GM23248 (cell line): ENCODE measurements at regions not wholly inside any gene's neighbourhood (a gene's known extent, or its start where the extent isn't known, plus 50 kb on each side); places are given as distances from the start of the nearest gene placed in this dataset. TPM values are rescaled to one million over a fixed set of nuclear protein-coding genes. Genes with fewer than 3 reads are reported as not detected.

ENCODE experiments used
- DNase-seq: peaks from one replicate; pipeline ENCODE4 v3.0.0-alpha.2; 2015
- H2AFZ ChIP-seq: fragments of 200-600 bp; sonication (generic); 2 replicates; pipeline ENCODE4 v1.6.1; 2016; ENCODE audit warnings: antibody characterized with exemption
- H3F3A ChIP-seq: fragments of 200-600 bp; sonication (generic); 2 replicates; pipeline ENCODE4 v1.6.1; 2016; ENCODE audit warnings: mild to moderate bottlenecking, antibody characterized with exemption, mixed run types; ENCODE audit not compliant: insufficient read depth
- H3K27ac ChIP-seq: fragments of 200-600 bp; sonication (generic); 2 replicates; pipeline ENCODE4 v1.5.1; 2016; ENCODE audit warnings: mild to moderate bottlenecking
- H3K27me3 ChIP-seq: fragments of 200-600 bp; sonication (generic); replicated peaks from 2 replicates; pipeline ENCODE4 v1.6.1; 2016; ENCODE audit warnings: mild to moderate bottlenecking; ENCODE audit not compliant: insufficient read depth
- H3K36me3 ChIP-seq: fragments of 200-600 bp; sonication (generic); 2 replicates; pipeline ENCODE4 v1.6.1; 2016; ENCODE audit warnings: low read depth, mild to moderate bottlenecking
- H3K4me1 ChIP-seq: fragments of 200-600 bp; sonication (generic); 2 replicates; pipeline ENCODE4 v1.6.1; 2016; ENCODE audit warnings: mild to moderate bottlenecking; ENCODE audit not compliant: insufficient read depth
- H3K4me2 ChIP-seq: fragments of 200-600 bp; sonication (generic); one replicate; pipeline ENCODE4 v1.6.1; 2016; ENCODE audit warnings: mild to moderate bottlenecking; ENCODE audit not compliant: unreplicated experiment
- H3K4me3 ChIP-seq: fragments of 200-600 bp; sonication (generic); 2 replicates; pipeline ENCODE4 v1.5.1; 2016; ENCODE audit warnings: mild to moderate bottlenecking
- H3K79me2 ChIP-seq: fragments of 200-600 bp; sonication (generic); 2 replicates; pipeline ENCODE4 v1.6.1; 2016; ENCODE audit warnings: mild to moderate bottlenecking; ENCODE audit not compliant: insufficient read depth
- H3K9ac ChIP-seq: fragments of 200-600 bp; sonication (generic); 2 replicates; pipeline ENCODE4 v1.6.1; 2016; ENCODE audit warnings: mild to moderate bottlenecking
- H3K9me2 ChIP-seq: fragments of 200-600 bp; sonication (generic); 2 replicates; pipeline ENCODE4 v1.6.1; 2016; ENCODE audit warnings: mixed run types, mild to moderate bottlenecking, moderate library complexity; ENCODE audit not compliant: insufficient read depth
- H3K9me3 ChIP-seq: fragments of 200-600 bp; sonication (generic); one replicate; pipeline ENCODE4 v1.6.1; 2017; ENCODE audit warnings: low read depth
- H4K20me1 ChIP-seq: fragments of 200-600 bp; sonication (generic); 2 replicates; pipeline ENCODE4 v1.6.0; 2016; ENCODE audit not compliant: insufficient read depth
- EZH2 ChIP-seq: fragments of 200-600 bp; sonication (generic); IDR thresholded peaks from 2 replicates; pipeline ENCODE4 v1.6.1; 2018; ENCODE audit warnings: antibody characterized with exemption, mild to moderate bottlenecking; ENCODE audit not compliant: insufficient read depth, poor library complexity, severe bottlenecking
- EZH2phosphoT487 ChIP-seq: fragments of 200-600 bp; sonication (generic); IDR thresholded peaks from 2 replicates; pipeline ENCODE4 v1.6.1; 2018; ENCODE audit warnings: antibody characterized with exemption, moderate library complexity, mild to moderate bottlenecking, low read depth; ENCODE audit not compliant: insufficient read depth
- WGBS, 2 experiments: methylation state at CpG; one replicate each; pipeline ENCODE4 v1.1.6; 2015 to 2017; ENCODE audit warnings: low lambda C conversion rate in 2 of 2, low coverage in 1 of 2; ENCODE audit errors: missing lambda C conversion rate in 2 of 2; 5-methylcytosine and 5-hydroxymethylcytosine counted together
- in situ Hi-C: fragments of 300-500 bp; cut with MboI; formaldehyde crosslinking; loops from 2 replicates; pipeline ENCODE4 v1.15.0; 2020
- small RNA-seq: library from RNA; depleted of rRNA; stranded (forward); fragments of <200 nt; gene quantifications from one replicate; pipeline ENCODE3, GENCODE V24; 2014; ENCODE audit warnings: low read depth, low replicate concordance

- Histone ChIP-seq H3K36me3 (no peaks in the 10 kb centered on the region), H3F3A (0 out of 2 replicates have a peak, but pooled peaks cover 4% of the 10 kb centered on the region), H3K4me3 (no peak overlapping the region), H2AFZ (no peak overlapping the region), H3K79me2 (no peaks in the 10 kb centered on the region), H3K27ac (no peak overlapping the region), H3K27me3 (no peaks in the 10 kb centered on the region), H4K20me1 (no peaks in the 10 kb centered on the region), H3K4me1 (peaks cover 17% of the 10 kb centered on the region), H3K9ac (no peak overlapping the region), H3K9me3 (no peaks in the 10 kb centered on the region), H3K4me2 (no peak overlapping the region), H3K9me2 (no peaks in the 10 kb centered on the region)
- no peak for TF ChIP-seq EZH2phosphoT487
- no peak for TF ChIP-seq EZH2
- WGBS, 2 experiments, result 32 to 40% methylated on average over 3 of the region's 3 CpGs
- in situ Hi-C loops, result no loop called here
- DNase-seq, result no peak
These were observed 111.0 kb downstream of the MN1 start for GRCh38 chr22:27690599-27690998.

GRCh38 chr22:27692243-27692642 lies 109.3 kb downstream of the MN1 start:
- no peaks in the 10 kb centered on the region for H3K27me3 ChIP-seq
- no peak overlapping the region for H3K27ac ChIP-seq
- H3K4me2 ChIP-seq, result no peak overlapping the region
- in situ Hi-C loops, result no loop called here
- no peaks in the 10 kb centered on the region for H3K36me3 ChIP-seq
- WGBS, 2 experiments, result 68 to 70% methylated on average over 4 of the region's 4 CpGs
- H3K4me1 ChIP-seq, result 0 out of 2 replicates have a peak, but pooled peaks cover 8% of the 10 kb centered on the region
- no peak overlapping the region for H3K4me3 ChIP-seq
- H3K79me2 ChIP-seq, result no peaks in the 10 kb centered on the region
- no peak overlapping the region for H2AFZ ChIP-seq
- peak; percentile 68 for DNase-seq
- no peaks in the 10 kb centered on the region for H3K9me3 ChIP-seq
- no peaks in the 10 kb centered on the region for H3K9me2 ChIP-seq
- no peak overlapping the region for H3K9ac ChIP-seq
- no peaks in the 10 kb centered on the region for H3F3A ChIP-seq
- no peaks in the 10 kb centered on the region for H4K20me1 ChIP-seq
- TF ChIP-seq EZH2 (no peak), EZH2phosphoT487 (no peak)

DNA sequence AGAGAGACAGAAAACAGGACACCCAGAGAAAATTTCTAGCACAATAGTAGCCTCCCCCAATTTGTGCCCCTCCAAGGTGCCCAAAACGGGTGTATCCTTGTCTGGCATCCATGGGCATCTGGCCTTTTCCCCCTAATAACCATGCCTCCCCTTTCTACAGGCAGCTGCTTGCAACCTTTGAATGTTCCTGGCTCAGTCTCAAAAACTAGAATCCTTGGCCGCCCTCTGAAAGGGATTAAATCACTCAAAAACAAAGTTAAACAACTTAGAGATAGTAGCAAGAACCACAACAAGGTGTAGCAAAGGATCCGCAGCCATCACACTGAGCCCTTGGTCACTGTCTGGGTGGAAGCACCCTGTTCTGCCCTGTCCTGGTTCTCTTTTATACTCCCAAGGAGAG lies 105.6 kb downstream of the MN1 start:
- H2AFZ ChIP-seq, result no peak overlapping the region
- H3K9me3 ChIP-seq, result no peaks in the 10 kb centered on the region
- H3K36me3 ChIP-seq, result no peaks in the 10 kb centered on the region
- no peak overlapping the region for H3K27ac ChIP-seq
- TF ChIP-seq EZH2phosphoT487, result no peak
- no peak for TF ChIP-seq EZH2
- H3K79me2 ChIP-seq, result no peaks in the 10 kb centered on the region
- H3F3A ChIP-seq, result no peaks in the 10 kb centered on the region
- no peaks in the 10 kb centered on the region for H3K9me2 ChIP-seq
- no peak overlapping the region for H3K4me3 ChIP-seq
- in situ Hi-C loops, result no loop called here
- H3K4me1 ChIP-seq, result 0 out of 2 replicates have a peak, but pooled peaks cover 8% of the 10 kb centered on the region
- H3K9ac ChIP-seq, result no peak overlapping the region
- 39 to 41% methylated on average over 3 of the region's 3 CpGs for WGBS, 2 experiments
- no peaks in the 10 kb centered on the region for H4K20me1 ChIP-seq
- H3K4me2 ChIP-seq, result no peak overlapping the region
- H3K27me3 ChIP-seq, result no peaks in the 10 kb centered on the region
- no peak for DNase-seq

GRCh38 chr22:27697888-27698287 lies 103.7 kb downstream of the MN1 start:
- in situ Hi-C loops, result no loop called here
- TF ChIP-seq EZH2phosphoT487 (no peak), EZH2 (no peak)

More at GRCh38 chr22:27697888-27698287, 103.7 kb downstream of the MN1 start:
- no peak overlapping the region for H3K4me2 ChIP-seq
- H2AFZ ChIP-seq, result no peak overlapping the region
- no peak overlapping the region for H3K27ac ChIP-seq
- no peaks in the 10 kb centered on the region for H3K27me3 ChIP-seq
- WGBS, 2 experiments, result 75 to 78% methylated on average over 8 of the region's 8 CpGs
- H3K79me2 ChIP-seq, result no peaks in the 10 kb centered on the region
- H3K4me1 ChIP-seq, result no peaks in the 10 kb centered on the region
- no peak for DNase-seq
- no peak overlapping the region for H3K9ac ChIP-seq
- H3K9me3 ChIP-seq, result no peaks in the 10 kb centered on the region
- H3K4me3 ChIP-seq, result no peak overlapping the region
- H4K20me1 ChIP-seq, result no peaks in the 10 kb centered on the region
- H3K9me2 ChIP-seq, result no peaks in the 10 kb centered on the region
- no peaks in the 10 kb centered on the region for H3F3A ChIP-seq
- no peaks in the 10 kb centered on the region for H3K36me3 ChIP-seq

Small RNA genes lying in the stretch of these regions (small RNA-seq; reads per million reads assigned to genes)
- gene RNU6-1066P, result not detected
